Progenitor cell of endocrine pancreas (in vitro differentiated cells): ENCODE measurements at regions not wholly inside any gene's neighbourhood (a gene's known extent, or its start where the extent isn't known, plus 50 kb on each side); places are given as distances from the start of the nearest gene placed in this dataset.

Experiments used
- DNase-seq: peaks from one replicate; pipeline ENCODE4 v3.0.0; 2021; ENCODE audit warnings: low spot score; ENCODE audit not compliant: unreplicated experiment
- H3K27ac Mint-ChIP-seq: 2 replicates; pipeline ENCODE4 v1.8.0; 2021; ENCODE audit warnings: mild to moderate bottlenecking, moderate library complexity, mixed read lengths
- H3K27me3 Mint-ChIP-seq: 2 replicates; pipeline ENCODE4 v1.8.0; 2021; ENCODE audit warnings: mixed read lengths
- H3K36me3 Mint-ChIP-seq: 2 replicates; pipeline ENCODE4 v1.8.0; 2022; ENCODE audit warnings: mixed read lengths; ENCODE audit not compliant: insufficient read depth
- H3K4me1 Mint-ChIP-seq: 2 replicates; pipeline ENCODE4 v1.8.0; 2021; ENCODE audit warnings: low read depth, mixed read lengths
- H3K4me3 Mint-ChIP-seq: 2 replicates; pipeline ENCODE4 v1.8.0; 2021; ENCODE audit warnings: low read depth, mild to moderate bottlenecking, moderate library complexity, mixed read lengths
- H3K9me3 Mint-ChIP-seq: 2 replicates; pipeline ENCODE4 v1.8.0; 2021; ENCODE audit warnings: low read depth, mixed read lengths
- TF ChIP-seq, protein P1 (sequence below): fragments of 200-600 bp; sonication (generic); IDR thresholded peaks from one replicate; pipeline ENCODE4 v1.5.0; 2021; ENCODE audit warnings: antibody characterized with exemption, mild to moderate bottlenecking; ENCODE audit not compliant: unreplicated experiment

DNA sequence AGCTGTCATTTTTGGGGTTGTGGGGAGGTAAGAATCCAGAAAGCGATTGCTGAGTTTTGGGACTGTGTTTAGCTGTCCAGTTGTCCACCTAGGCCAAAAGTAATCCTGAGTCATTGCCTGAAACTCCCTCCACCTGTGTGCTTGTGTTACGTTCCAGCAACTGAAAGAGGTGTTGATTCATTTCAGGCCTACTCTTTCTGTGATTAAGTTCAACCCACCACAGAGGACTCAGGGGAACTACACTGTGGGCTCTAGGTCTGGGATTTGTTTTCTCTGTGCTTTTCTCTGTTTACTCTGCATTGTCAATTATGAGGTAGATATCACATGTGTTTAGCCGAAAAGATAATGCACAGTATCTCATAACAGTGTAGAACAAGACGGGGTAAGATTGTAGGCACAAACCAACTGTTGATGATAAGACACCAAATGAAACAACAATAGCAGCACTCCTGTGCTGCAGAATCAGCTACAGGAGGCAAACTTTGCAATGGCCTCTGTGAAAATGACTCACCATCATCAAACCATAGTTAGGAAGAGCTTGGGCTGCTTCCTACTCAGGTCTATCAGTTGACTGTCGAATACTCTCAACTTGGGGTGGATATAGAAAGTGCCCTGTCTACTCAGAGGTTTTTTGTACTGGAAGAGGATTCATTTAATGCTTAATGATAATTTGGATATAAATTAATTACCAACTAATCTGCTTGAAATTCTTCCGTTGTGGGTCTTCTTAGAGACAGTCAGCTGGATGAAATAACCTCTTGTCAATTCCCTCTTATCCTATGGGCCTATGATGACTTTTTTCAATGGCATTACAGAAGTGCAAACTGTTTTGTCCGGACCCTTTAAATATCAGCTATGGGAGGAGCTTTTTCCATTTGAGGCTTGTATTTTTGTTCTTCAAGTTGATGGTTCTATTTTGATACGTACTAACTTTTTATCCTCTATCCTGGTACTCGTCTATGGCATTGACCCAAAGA lies 385.9 kb downstream of the BMP4 start:
- peaks cover 17% of the 10 kb centered on the region for H3K4me1 Mint-ChIP-seq
- no peaks in the 10 kb centered on the region for H3K27me3 Mint-ChIP-seq
- H3K27ac Mint-ChIP-seq: peak overlapping the region; percentile 49
- TF ChIP-seq, protein P1, sequence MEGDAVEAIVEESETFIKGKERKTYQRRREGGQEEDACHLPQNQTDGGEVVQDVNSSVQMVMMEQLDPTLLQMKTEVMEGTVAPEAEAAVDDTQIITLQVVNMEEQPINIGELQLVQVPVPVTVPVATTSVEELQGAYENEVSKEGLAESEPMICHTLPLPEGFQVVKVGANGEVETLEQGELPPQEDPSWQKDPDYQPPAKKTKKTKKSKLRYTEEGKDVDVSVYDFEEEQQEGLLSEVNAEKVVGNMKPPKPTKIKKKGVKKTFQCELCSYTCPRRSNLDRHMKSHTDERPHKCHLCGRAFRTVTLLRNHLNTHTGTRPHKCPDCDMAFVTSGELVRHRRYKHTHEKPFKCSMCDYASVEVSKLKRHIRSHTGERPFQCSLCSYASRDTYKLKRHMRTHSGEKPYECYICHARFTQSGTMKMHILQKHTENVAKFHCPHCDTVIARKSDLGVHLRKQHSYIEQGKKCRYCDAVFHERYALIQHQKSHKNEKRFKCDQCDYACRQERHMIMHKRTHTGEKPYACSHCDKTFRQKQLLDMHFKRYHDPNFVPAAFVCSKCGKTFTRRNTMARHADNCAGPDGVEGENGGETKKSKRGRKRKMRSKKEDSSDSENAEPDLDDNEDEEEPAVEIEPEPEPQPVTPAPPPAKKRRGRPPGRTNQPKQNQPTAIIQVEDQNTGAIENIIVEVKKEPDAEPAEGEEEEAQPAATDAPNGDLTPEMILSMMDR: no peak
- no peak overlapping the region for H3K4me3 Mint-ChIP-seq
- no peak for DNase-seq
- H3K9me3 Mint-ChIP-seq: peaks cover 8% of the 10 kb centered on the region
- H3K36me3 Mint-ChIP-seq: no peaks in the 10 kb centered on the region

DNA sequence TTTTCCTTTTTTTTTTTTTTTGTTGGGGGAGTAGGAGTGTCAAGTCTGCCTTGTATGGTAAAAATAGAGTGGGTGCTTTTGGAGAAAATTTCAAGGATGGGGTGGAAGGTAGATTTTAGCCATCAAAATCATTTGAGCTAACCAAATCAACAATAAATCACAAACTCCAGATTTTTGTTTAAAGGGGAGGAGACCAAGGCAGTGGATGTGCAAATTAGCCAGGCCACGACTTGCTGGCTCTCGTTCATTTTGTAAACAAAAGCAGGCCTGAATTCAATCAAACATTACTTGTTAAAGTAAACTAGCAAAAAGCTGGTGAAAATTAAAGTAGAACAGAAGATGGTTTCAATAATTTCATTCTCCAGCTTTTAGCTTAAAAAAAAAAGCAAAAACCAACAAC lies 387.2 kb downstream of the BMP4 start:
- no peak overlapping the region for H3K27ac Mint-ChIP-seq
- peaks cover 6% of the 10 kb centered on the region for H3K9me3 Mint-ChIP-seq
- no peaks in the 10 kb centered on the region for H3K36me3 Mint-ChIP-seq
- TF ChIP-seq, protein P1: no peak
- H3K4me3 Mint-ChIP-seq: no peak overlapping the region
- H3K27me3 Mint-ChIP-seq: no peaks in the 10 kb centered on the region
- peaks cover 17% of the 10 kb centered on the region for H3K4me1 Mint-ChIP-seq
- DNase-seq: no peak

DNA sequence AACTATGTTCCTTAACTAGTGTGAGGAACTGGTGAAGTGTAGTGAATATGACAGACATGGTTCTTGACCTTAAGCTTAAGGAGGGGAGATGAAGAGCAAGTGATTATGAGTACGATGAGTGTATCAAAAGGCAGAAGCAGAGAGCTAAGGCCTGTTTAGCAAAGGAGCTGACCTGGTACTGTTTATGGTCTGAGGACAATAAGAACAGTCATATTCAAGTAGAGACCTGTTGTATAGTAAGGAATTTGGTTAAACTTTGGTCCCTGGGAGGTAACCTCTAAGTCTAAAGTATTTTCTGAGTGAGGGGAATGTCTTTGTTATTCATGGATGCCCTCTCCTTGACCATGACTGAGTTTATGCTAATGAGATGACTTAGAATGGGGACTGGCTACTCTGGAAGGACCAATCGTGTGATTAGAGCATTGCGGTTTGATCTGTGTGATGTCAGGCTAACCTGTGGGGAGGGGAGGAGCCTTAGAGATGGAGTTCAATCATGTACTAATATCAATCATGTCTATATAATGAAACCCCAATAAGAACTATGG lies 389.3 kb downstream of the BMP4 start:
- no peaks in the 10 kb centered on the region for H3K36me3 Mint-ChIP-seq
- no peaks in the 10 kb centered on the region for H3K27me3 Mint-ChIP-seq
- TF ChIP-seq, protein P1: no peak
- DNase-seq: no peak
- H3K27ac Mint-ChIP-seq: no peak overlapping the region
- H3K4me3 Mint-ChIP-seq: no peak overlapping the region
- H3K4me1 Mint-ChIP-seq: peaks cover 17% of the 10 kb centered on the region
- peaks cover 15% of the 10 kb centered on the region for H3K9me3 Mint-ChIP-seq

DNA sequence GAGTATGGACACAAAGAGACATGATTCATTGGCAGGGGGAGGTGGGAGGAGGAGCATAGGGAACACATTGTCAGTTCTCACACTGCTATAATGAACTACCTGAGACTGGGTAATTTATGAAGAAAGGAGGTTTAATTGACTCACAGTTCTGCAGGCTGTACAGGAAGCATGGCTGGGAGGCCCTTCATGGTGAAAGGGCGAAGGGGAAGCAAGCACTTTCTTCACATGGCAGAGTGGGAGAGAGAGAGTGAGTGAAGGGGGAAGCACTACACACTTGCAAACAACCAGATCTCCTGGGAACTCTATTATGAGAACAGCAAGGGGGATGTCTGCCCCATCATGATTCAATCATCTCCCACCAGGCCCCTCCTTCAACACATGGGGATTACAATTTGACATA lies 391.8 kb downstream of the BMP4 start:
- DNase-seq: no peak
- H3K36me3 Mint-ChIP-seq: peaks cover 3% of the 10 kb centered on the region
- no peaks in the 10 kb centered on the region for H3K27me3 Mint-ChIP-seq
- TF ChIP-seq, protein P1: no peak
- no peak overlapping the region for H3K27ac Mint-ChIP-seq
- H3K9me3 Mint-ChIP-seq: peaks cover 22% of the 10 kb centered on the region
- no peak overlapping the region for H3K4me3 Mint-ChIP-seq
- H3K4me1 Mint-ChIP-seq: peaks cover 8% of the 10 kb centered on the region

DNA sequence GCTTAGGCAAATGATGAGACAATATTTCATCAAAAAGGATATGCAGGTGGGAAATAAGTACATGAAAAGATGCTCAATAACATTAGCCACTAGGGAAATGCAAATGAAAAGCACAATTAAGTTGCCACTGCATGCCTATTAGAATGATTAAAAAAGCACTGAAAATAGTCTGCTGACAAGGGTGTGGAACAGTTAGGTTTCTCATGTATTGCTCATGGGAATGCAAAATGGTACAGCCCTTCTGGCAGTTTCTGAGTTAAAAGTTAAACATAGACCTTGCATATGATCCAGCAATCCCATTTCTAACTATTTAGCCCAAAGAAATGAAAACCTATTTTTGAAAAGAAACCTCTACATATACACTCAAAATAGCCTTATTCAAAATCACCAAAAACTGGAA lies 393.0 kb downstream of the BMP4 start:
- H3K4me3 Mint-ChIP-seq: no peak overlapping the region
- H3K4me1 Mint-ChIP-seq: peaks cover 5% of the 10 kb centered on the region
- H3K27me3 Mint-ChIP-seq: no peaks in the 10 kb centered on the region
- no peak overlapping the region for H3K27ac Mint-ChIP-seq
- H3K36me3 Mint-ChIP-seq: peaks cover 3% of the 10 kb centered on the region
- TF ChIP-seq, protein P1: no peak
- no peak for DNase-seq
- H3K9me3 Mint-ChIP-seq: peaks cover 22% of the 10 kb centered on the region
